Activated CD8-positive, alpha-beta memory T cell treated with anti-CD3 and anti-CD28 coated beads, Interleukin-2, amount 50 U/mL, for 4 hours (primary cell): ENCODE measurements at regions not wholly inside any gene's neighbourhood (a gene's known extent, or its start where the extent isn't known, plus 50 kb on each side); places are given as distances from the start of the nearest gene placed in this dataset.
"Not testable (repeated sequence)": the region's sequence is repeated elsewhere in the genome, so short reads cannot be mapped to it uniquely, and the experiment has no call there.

Experiments
- DNase-seq: peaks from one replicate; pipeline ENCODE4 v3.0.0-alpha.2; 2020

DNA sequence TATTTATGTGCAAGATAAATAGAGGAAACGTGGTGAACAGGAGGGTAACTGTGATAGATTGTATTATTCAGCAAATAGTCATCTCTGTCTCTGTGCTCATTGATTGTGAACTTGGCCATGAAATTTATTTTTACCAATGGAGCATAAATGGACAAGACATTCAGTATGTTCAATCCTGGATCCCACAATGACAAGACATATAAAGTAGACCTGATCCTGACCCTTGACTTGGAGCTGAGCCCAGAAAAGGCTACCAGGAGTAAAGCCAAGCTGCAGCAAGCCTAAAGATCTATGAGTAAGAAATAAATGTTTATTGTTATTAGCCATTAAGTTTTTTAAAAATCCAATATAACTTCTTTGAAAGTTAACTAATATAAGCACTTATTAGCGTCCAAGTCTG is 531.2 kb downstream of the PIK3C3 start:
- no peak for DNase-seq

- DNase-seq: no peak
Measured at GRCh38 chr18:42508683-42509296, 553.8 kb downstream of the PIK3C3 start.

DNA sequence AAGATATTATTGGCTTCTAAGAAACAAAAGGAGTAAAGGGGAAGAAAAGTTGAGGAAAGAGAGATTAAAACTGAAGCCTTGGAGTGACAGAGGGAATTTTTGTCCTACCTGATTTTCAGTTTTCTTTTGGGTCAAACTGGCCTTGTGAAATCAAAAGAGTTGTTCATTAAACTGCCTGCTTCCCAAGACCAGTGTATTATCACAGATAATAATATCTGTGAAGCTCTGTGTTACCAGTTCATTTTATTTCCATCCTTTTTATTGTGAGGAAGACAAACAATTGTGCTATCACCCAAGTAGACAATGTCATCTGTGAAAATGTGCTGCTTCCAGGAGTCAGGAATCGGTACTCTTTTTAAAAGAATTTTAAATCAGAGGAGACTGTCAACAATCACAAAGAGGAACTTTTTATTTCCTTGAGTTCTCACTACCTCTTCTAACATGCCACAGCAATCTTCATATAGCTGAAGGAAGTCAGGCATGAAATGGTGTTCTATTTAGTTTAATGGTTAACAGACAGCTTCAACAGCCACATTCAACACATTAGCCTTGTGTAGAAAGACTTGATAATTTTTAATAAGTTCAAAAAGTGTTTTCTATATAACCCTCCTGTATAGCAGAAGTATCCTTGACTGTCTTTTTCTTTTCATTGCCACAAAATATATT is 554.8 kb downstream of the PIK3C3 start:
- no peak for DNase-seq

DNA sequence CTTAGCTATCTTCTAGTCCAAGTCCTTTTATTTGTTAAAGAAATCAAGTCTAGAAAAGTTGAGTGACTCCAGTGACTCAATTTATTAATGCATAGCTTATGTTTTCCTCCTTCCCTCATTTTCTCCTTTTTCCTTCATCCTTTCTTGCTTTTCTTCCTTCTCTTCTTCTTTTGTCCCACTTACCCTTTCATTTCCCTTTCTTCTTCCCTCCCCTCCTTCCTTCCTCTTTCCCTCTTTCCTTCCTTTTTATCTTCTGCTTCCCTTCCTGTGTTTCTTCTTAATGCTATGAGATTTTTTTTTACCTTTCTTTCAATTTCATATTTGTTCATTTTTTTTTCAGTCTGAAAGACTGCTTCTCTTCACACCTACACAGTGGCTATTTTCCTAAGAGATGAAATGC is 555.5 kb downstream of the PIK3C3 start:
- no peak for DNase-seq

GRCh38 chr18:42513441-42513840 is 558.4 kb downstream of the PIK3C3 start:
- DNase-seq: no peak

DNA sequence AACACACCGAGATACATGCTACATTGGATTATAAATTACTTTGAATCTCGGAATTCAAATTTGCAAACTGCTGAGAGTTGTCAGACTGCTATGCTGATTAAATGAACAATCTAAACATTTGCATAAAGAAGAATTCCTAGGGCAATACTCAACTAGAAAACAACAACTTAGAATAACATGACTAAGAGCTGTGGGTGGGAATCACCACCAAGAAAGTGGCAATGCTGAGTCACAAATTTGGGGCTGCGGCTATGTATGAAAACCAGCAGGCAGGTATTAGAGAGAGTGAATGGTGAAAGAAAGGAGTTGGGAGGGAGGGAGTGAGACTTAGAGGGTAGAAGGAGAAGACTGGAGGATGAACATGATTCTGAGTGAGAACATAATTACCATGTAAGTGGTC is 559.5 kb downstream of the PIK3C3 start:
- DNase-seq: no peak

- DNase-seq: no peak
Measured at GRCh38 chr18:42517896-42518295, 562.9 kb downstream of the PIK3C3 start.

- DNase-seq: not testable (repeated sequence)
Measured at GRCh38 chr18:42518331-42518730, 563.3 kb downstream of the PIK3C3 start.

DNA sequence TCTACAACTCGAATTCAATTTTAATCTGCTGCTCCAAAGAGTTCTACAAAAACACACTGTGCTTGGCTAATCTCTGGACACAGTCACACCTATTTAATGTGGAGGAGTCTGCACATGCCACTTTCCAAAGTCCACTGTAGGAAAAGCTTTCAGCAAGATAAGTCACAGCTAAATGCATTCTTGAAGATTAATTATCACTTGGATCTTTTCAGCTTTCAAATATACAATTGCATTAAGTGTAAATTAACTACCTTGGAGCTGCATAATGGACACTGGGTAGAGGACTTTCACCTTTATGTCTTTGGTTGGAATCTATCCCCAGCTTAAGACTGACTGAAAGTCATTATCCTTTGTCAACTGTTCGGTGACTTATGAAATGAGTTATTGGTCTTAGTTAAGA is 565.1 kb downstream of the PIK3C3 start:
- DNase-seq: no peak

GRCh38 chr18:42525905-42526304 is 570.9 kb downstream of the PIK3C3 start:
- DNase-seq: no peak

DNA sequence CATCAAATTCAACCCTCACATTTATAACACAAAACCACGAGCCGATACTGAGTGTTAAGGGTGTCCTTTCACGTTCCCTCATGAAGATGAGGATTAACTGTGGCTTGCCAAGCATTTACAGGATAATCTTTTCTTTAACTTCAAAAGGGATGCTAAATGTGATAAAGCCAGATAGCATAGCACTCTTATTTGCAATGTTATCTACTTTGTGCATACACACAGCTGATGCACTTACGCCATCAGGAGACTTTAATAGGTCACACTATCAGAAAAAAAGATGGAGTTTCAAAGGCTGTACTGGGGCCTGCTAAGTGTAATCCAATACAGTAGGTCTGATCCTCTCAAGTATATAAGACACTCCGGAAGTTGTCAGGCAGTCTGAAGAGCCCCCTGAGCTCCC is 572.7 kb downstream of the PIK3C3 start:
- DNase-seq: no peak

DNA sequence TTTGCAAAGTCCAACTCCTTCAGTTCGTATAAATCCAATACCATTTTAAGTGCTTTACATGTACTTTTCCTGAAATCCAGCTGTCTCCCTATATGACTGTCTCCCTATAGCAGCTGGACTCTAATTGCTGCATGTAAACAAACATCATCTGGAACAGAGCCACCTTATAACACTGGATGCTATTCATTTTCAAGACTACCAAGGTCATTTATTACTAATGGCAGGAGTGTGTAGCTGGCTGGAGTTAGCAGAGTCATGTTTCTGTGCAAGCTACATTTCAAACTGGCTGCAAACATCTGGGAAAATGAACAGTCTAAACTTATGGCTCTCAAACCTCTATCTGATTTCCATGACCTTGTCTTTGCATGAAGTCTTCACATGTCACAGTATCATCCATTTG is 575.2 kb downstream of the PIK3C3 start:
- no peak for DNase-seq

DNA sequence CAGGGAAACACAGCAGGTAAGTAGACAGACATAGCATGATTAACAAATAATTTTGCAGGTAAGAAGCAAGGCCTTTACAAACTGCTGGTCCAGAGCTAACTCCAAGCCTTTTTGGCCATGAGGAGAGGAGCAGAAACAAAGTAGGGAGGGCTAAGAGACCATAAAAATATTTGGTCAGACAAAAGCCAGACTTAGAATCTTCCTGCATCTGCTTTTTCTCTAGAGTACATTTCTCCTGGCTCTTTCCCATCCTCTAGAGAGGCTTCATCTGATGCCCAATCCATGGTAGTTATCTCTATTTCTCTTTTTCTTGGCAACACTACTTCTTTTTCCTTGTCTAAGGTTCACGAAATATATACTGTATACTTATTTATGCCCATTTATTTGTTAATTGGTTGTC is 577.1 kb downstream of the PIK3C3 start:
- no peak for DNase-seq

- DNase-seq: no peak
Measured at GRCh38 chr18:42533009-42533575, 578.1 kb downstream of the PIK3C3 start.

GRCh38 chr18:42533616-42534015 is 578.6 kb downstream of the PIK3C3 start:
- DNase-seq: no peak

GRCh38 chr18:42534313-42534712 is 579.3 kb downstream of the PIK3C3 start:
- DNase-seq: no peak

GRCh38 chr18:42536442-42536841 is 579.0 kb downstream of the RIT2 start:
- no peak for DNase-seq

DNA sequence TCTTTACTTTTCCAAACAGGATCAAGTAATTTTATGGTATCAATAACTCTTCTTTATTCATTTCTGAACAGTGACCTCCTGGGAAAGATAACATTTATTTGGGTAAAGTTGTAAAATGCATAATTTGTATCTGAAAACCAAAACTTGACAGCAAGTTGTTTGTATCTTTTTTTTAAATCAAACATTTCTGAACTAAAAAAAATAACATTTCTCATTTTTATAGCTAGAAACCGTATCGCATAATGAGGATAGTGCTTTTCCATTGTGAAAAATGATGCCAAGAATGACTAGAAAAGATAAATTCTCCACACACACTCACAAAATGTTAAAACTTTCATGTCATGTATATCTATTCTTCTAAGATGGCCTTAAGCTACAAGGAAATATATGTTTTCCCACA is 578.2 kb downstream of the RIT2 start:
- no peak for DNase-seq

DNA sequence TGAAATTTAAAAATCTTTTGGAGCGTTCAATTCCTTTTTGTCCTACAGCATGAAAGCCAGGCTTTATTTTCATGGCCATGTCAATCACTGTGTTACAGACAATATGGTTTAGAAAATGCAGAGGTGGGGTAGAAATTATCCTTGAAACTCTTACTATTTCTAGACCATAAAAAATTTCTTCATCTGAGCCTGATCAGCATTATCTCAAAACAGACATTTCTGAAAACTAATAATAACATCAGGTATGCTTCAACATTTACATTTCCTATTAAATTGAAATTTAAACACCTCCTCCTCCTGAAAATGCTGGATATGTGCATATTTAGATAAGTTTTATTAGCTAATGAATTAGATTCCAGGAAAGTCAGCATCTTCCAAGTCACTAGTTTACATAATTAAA is 570.6 kb downstream of the RIT2 start:
- no peak for DNase-seq

DNA sequence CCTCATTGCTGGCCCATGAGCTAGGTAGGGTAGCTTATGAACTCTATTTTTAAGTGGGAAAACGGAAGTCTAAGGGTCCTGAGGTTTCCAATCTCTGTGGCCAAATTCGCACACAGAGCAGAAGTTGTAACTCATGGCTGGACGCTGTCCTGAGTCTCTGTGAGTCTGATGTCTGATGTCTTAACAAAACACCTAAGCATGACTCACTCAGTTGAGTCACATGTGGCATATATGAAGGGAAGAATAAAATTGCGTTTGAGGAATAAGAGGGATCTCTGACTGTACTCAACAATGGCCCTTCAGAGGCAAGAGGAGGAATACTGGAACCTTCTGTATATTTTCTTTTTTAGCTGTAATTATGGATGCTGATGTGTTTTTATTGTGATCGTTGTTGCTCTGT is 569.7 kb downstream of the RIT2 start:
- DNase-seq: no peak

- DNase-seq: no peak
Measured at GRCh38 chr18:42548493-42548892, 567.0 kb downstream of the RIT2 start.

DNA sequence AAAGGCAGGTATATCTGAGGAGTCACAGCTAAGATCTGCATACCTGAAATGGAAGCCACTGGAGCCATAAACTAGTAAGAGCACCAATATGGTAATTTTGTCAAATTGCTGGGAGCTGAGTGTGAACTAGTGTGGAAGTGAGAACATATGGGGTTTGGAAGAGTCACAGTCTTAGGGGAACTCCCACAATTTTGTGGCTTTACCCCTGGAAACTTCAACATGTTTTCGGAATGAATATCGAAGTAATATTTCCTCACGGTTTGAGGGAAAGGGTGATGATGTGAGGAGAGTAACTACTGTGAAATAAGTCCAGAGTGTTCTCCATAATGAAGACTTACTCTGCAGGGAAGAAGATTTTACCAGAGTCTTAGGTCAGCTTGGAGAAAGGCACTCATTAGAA is 565.9 kb downstream of the RIT2 start:
- DNase-seq: no peak

DNA sequence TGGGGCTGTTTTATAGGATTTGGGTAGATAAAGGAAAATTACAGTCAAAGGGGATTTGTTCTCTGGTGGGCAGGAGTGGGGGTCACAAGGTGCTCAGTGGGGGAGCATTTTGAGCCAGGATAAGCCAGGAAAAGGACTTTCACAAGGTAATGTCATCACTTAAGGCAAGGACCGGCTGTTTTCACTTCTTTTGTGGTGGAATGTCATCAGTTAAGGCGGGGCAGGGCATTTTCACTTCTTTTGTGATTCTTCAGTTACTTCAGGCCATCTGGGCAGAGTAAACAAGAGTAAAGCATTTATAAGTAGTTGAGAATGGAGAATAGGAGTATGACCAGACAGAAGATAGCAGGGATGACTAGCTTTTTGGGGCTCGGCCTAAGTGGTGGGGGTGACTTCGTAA is 562.9 kb downstream of the RIT2 start:
- not testable (repeated sequence) for DNase-seq

GRCh38 chr18:42559069-42559690 is 556.3 kb downstream of the RIT2 start:
- no peak for DNase-seq
